ENCODE measurements at regions not wholly inside any gene's neighbourhood (a gene's known extent, or its start where the extent isn't known, plus 50 kb on each side); places are given as distances from the start of the nearest gene placed in this dataset.

DNA sequence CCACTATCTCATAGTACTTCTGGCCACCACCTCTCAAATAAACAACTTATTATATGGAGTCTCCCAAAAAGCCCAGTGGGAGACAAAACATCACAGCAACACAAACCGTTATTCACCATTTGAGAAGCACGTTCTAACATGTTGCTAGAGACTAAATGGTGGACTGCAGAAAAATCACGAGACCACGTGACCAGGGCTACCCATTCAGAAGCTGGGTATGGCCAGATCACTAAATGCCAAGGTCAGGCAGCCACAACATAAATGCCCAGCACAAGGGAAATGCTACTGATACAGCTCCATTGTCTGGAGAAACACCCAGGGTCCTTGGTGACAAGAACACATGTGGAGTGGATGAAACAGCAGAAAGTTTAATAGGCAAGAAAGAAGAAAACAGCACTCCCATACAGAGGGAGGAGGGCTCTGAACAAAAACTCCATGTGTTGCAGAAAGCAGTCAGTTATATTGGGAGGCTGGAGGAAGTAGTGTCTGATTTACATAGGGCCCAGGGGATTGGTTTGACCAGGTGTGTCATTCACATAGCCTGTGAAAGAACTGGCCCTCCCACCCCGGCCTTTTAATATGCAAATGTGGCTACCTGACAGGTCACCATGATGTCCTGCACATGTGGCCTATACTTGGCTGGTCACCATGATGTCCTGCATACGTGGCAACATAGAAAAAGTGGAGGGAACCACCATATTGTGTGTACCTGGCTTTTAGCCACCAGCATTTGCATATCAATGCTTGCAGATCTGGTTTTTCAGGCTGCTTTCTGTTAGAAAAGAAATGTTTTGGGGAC lies 97.2 kb downstream of the TRIM36 start:
- no peak for DNase-seq (ENCODE audit: low spot score)

DNA sequence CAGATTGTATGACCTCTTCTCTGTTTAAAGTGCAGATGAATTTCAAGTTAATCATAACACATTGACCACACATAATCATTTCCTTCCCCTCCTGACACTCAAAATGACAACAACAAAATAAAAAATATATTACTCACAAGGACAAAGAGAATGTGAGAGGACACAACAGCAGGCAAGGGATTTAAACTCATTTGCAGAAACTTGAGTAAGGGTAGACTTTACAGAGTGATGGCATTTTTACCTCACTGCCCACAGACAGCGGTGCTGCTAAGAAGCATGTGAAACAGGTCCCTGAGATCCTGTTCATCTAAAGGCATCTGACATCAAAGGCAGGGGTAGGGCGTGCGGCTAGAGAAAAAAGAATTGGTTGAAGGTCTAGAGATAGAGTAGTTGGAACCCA lies 99.0 kb downstream of the TRIM36 start:
- DNase-seq (ENCODE audit: low spot score): no peak

DNA sequence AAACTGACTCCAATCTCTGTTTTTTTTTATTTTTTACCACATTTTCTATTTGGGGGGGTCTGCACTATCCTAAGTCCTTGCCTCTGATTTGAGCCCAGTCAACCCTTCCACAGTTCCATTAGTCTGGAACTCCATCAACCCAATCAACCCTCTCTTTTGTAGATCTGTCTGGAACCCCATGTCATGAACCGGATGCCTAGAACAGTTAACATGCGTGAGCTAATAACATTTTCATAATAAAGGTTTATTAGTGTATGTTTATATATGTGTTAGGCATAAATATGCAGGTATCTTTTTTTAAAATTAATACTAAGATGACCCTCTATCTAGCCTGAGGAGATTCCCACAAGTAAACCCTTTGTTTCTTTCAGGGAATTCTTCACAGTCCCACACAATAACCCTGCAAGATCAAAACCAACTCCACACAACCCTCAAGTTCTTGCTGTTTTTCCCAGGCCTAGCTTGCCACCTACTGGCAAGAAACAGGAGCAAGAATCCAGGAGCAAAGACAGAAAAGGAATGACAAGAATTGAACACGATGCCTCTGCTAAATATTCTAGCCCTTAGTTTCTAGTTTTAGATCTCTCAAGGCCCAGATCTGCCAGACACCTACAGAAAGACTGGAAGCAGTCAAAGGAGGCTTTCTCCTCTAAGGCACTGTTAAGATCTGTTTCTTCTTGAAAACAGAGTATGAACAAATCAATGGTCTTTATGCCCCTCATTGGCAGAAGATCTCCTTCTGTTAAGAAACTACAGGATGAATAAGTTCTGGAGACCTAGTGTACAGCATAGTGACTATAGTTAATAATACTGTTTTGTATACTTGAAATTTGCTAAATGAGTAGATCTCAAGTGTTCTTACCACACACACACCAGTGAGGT lies 100.4 kb downstream of the TRIM36 start:
- peak; percentile 68 for DNase-seq (ENCODE audit: low spot score)

DNA sequence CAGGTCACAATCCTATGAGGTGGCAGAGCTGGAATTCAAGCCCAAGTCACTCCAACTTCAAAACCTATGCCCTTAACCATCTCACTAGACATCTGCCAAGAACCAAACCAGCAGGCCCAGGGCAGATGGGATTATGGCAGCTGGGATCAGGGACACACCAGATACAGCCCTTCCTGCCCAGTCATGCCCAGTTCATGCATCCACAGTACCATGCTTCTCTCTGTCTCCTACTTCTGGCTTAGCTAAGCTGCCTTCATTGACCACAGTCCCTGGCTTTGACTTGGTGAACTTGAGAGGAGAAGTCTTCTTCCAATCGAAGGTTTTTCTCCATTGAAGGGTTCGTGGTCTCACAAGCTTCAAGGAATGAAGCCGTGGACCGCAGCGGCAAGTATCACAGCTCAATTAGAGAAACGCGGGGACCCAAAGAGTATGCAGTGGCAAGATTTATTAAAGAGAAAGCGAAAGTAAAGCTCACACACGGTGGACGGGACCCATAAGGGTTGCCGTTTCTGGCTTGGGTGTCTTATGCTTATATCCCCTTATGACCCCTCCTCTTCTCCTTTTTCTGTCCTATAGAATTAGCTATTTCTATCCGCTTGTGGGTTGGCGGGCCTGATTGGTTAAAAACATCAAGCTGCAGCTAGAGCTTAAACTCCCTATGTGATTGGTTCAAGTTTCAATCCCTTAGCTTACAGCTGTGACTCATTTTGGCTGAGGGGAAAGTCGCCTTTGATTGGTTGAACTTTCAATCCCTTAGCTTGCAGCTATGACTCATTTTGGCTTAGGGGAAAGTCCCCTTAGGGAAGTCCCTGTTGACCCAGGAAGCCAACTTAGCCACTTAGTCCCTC lies 101.2 kb downstream of the TRIM36 start:
- DNase-seq (ENCODE audit: low spot score): no peak

DNA sequence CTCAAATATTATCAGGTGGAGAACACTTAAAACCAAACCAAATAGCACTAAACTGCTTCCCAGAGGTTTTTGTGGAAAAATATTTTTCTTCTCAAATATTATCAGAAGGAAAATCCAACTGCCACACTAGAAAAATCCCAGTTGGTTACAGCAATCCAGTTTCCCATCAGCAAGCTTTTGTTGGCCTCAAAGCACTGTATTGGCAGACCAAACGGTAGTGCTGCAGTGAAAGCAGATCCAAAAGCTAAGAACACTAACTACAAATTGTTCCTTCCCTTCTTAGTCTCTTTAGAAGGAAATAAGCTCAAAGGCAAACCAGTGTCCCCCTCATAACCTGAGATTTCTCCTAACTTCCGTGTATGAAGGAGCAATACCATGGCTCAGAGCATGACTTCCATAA lies 105.3 kb downstream of the TRIM36 start:
- no peak for DNase-seq (ENCODE audit: low spot score)

DNA sequence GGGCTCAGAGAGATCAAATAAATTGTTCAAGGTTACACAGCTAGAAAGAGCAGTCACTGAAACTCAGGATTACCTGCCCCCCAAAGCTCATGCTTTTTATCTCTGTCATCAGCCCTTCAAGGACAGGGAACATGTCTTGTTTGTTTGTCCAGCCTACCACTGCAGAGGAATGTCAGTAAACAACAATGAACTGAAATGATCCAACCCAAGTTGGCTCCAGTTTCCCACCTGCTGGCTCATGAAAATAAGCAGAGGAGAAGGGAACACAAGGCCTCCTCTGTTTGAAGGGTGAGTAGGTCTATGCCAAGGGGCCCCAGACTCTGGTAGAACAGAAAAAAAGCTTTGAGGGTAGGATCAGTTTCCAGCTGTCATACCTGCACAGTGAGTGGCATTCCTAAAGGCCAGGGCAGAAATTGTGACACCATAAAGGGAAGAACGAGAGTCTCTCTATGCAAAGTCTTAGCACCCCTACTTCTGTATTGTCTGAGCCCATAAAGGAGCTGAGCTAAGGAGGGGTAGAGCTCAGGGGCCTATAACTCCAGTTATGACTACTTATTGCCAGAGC lies 115.2 kb downstream of the TRIM36 start:
- no peak for DNase-seq (ENCODE audit: low spot score)

DNA sequence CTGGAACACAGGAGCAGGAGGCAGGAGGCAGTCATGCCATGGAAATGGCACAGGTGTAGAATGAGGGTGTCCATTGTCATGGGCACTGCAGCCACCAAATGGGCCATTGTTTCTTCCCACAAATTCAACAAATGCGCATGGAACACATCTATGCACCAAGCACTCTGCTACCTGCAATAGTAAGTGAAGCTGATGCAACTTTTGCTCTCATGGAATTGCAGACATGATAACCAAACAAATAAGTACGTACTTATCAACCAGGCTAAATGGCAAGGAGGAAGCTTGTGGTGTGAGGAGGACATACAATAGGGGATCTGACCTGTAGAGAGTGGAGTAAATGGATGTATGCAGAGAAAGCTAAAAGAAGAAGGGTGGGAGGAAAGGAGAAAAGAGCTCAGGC lies 116.8 kb downstream of the TRIM36 start:
- no peak for DNase-seq (ENCODE audit: low spot score)

DNA sequence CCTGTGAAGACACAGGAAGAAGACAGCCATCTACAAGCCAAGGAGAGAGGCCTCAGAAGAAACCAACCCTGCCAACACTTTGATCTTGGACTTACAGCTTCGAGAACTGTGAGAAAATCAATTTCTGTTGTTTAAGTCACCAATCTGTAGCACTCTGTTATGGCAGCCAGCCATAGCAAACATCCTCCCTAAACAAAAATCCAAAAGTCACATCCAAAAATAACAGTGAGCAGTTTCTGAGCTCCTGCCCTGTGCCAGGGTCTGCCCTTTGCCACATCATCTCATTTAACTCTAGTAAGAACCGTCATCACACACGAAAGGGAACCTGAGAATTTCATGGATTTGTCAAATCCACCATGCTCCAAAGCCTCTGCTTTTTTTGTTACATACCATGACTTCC lies 118.8 kb downstream of the TRIM36 start:
- DNase-seq (ENCODE audit: low spot score): no peak

DNA sequence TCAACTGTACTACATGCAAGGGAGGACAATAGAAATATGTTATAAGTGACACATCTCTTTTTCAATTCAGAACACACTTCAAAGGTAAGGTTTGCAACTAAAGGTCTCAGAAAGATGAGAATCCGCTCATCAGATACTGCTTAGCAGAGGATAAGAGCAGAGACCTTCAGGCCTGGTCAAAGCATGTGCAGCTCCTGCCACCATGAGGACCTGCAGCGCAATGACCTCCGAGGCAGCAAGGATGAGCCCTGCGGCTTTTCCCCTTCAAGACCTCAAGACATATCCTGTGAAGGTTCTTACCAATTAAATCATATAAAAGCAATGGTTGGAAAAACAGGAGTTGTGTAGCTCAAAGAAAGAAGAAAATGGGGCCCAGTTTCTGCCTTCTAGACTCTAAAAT lies 135.8 kb downstream of the TRIM36 start:
- peak; percentile 5 for DNase-seq (ENCODE audit: low spot score)

DNA sequence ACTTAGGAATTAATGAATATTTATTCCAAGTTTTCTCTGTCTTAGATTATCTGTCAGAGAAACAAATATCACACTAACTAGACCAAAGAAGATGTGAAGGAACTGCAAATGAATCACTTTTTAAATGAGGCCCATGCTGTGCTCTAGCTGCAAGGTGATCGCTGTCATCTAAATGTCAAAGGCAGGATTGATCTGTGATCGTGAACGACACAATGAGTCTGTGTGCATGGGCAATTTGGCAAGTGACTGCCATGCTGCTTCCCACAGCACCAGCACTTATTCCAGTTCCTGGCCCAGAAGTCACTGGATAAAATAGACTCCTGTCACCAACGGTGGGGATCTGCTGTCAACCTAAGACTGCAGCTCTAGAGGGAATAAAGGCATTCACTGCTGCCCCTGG lies 141.2 kb downstream of the TRIM36 start:
- no peak for DNase-seq (ENCODE audit: low spot score)

DNA sequence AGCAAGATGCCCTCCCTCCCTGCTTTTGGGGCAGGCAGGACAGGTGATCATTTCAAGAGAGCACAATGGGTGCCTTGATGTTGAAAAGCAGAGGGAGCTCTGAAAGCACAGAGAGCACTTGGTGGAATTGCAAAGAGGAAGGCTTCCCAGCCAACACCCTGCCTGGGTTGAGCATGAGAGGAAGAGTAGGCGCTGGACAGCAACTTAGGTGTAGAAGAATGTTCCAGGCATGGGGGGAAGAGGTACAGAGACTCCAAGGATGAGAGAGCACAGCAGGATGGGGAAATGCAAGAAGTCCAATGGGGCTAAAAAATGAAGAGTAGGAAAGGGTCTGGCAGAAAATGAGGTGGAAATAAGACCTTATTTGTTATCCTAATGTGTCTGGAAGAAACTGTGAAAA lies 144.8 kb downstream of the TRIM36 start:
- no peak for DNase-seq (ENCODE audit: low spot score)

DNA sequence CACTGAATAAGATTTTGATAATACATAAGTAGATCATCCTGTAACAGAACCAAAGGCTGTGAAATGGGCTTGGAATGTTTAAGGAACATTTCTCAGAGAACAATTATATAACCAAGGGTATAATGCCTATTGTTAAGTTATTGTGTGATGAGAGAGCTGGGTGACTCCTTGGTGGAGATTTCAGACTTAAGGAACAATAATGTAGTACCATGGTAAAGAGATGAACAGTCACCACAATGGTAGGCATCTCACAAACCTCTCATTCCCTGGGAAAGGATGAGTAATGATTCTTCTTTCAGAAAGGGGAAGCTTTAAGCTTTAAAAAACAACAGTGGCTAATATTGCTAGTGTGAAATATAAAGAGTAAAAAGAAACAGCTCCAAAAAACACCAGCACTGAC lies 147.4 kb downstream of the TRIM36 start:
- no peak for DNase-seq (ENCODE audit: low spot score)

DNA sequence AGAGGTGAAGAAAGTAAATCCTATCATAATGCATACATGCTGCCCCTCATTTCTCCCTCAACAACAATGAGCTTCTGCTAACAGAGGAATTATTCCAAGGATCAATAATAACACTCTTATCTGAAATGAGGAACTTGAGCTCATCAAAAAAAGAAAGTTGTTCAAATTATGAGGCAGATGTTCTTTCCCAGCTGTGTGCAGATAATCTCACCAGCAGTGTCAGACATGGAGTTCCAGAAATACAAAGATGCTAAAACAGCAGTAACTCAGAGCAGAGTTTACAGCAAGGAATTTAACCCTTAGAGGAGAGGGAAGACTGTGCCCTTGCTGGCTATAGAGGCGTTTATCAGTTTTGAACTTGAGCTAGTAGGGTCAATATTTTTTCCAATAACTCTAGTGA lies 153.1 kb downstream of the TRIM36 start:
- DNase-seq (ENCODE audit: low spot score): no peak

DNA sequence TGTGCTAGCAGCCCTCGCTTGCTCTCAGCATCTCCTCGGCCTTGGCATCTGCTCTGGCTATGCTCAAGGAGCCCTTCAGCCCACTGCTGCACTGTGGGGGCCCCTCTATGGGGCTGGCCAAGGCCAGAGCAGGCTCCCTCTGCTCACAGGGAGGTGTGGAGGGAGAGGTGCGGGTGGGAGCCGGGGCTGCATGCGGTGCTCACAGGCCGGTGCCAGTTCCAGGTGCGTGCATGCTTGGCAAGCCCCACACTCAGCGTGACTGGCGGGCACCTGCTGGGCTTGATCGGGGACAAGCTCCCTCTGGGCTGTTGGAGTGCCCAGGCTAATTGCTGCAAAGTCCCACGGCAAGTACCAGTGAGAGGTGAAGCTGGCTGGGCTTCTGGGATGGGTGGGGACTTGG lies 170.5 kb downstream of the TRIM36 start:
- DNase-seq (ENCODE audit: low spot score): no peak

DNA sequence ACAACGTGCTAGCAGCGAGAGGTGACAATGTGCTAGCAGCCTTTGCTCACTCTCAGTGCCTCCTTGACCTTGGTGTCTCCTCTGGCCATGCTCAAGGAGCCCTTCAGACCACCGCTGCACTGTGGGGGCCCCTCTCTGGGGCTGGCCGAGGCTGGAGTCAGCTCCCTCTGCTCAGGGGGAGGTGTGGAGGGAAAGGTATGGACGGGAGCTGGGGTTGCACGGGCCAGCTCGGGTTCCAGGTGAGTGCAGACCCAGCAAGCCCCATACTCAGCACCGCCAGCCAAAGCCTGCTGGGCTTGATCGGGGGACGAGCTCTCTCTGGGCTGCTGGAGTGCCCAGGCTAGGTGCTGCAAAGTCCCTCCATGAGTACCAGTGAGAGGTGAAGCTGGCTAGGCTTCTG lies 180.2 kb downstream of the TRIM36 start:
- DNase-seq (ENCODE audit: low spot score): no peak

DNA sequence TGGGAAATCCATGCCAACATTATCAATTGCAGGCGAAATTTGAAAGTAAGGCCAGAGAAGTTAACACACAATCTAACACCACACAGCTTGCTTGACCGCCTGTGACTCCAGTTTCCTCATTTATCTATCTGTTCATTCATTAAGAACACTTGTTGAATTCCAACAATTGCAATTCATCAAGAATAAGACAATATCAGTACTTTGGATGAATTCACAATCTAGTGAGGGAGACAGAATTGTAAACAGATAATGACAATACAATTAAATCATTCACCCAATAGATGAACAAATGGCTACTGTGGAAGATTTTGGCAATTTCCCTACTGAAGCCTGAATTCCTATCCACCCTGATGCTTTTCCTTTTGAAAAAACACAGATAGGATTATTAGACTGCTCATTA lies 181.6 kb downstream of the TRIM36 start:
- no peak for DNase-seq (ENCODE audit: low spot score)

DNA sequence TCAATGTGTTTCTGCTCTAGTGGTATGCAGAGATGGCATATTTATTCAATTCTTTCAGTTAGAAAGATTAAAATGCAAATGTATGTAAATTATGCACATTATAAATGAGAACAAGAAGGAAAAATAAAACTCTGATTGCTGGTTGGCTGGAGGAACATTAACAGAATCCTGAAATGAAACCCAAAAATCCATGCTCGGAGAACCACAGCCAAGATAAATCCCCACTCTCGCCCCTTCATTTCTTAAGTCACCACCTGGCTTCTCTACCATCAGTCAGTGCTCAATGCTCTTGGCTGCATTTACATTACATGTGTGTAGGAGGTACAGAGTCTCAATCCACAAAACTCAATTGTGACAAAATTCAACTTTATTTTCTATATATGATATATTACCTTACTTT lies 184.9 kb downstream of the TRIM36 start:
- no peak for DNase-seq (ENCODE audit: low spot score)

DNA sequence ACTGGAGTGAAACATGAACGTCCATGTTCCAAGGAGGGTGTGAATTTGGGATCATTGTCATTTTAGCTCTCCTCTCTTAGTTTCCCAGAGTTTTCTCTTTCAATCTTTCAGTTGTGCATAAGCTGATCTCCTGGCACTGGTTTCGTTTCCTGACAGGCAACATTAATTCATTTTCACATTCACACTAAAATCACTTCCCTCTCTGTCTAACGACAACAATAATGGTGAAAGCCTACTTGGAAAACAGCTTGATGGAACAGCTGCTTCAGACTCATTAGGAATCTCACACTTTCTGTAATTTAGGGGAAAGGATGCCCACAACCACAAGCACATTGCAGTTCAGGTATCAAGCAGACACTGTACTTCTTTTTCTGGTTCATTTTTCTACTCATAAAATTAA lies 188.6 kb downstream of the TRIM36 start:
- DNase-seq (ENCODE audit: low spot score): no peak

DNA sequence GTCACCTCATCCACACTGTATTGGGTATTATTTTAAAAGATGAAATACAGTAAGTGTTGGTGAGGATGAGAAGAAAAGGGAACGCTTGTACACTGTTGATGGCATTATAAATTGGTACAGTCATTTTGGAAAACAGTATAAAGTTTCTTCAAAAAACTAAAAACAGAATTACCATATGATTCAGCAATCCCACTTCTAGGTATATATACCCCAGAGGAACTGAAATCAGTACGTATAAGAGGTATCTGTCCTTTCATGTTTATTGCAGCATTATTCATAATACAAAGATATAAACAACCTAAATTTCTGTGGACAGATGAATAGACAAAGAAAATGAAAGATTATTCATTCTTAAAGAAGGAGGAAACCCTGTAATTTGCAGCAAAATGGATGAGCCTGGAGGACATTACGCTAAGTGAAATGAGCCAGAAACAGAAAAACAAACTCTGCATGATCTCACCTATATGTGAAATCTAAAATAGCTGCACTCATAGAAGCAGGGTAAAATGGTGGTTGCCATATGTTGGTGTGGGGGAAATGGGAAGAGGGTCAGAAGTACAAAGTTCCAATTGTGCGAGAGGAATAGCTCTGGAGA lies 191.6 kb downstream of the TRIM36 start:
- DNase-seq (ENCODE audit: low spot score): no peak

DNA sequence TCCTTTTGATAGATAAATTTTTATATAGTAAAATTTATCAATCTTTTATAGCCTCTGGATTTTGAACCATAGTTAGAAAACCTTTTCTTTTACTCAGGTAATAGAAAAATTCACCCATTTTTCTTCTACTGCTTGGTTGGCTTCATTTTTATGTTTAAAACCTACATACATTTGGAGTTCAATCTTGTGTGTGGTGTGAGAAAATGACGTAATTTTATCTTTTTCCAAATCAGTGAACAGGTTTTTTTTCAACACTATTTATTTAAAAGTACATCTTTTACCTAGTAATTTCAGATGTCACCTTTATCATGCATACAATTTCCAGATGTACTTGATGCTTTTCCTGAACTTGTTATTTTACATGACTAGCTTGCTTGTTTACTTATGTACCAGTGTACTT lies 200.2 kb downstream of the TRIM36 start:
- DNase-seq (ENCODE audit: low spot score): no peak

DNA sequence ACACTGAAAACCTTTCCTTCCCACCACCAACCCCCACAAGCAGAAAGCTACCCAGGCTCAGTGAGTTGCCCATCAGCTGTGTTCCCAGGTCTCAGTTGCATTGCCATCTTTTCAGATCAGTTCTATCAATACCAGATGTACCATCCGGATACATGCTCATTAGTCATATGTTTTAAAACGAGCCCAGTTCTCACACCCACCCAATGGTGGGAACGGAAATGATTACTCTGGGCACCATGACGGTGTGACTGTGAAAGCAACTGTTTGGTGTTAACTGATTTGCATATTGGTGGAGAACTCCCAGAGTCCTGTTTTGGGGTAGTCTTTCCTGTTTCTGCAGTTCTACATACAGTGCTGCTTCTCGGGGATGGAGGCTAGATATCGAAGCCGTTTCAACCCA lies 212.3 kb downstream of the TRIM36 start:
- no peak for DNase-seq (ENCODE audit: low spot score)

DNA sequence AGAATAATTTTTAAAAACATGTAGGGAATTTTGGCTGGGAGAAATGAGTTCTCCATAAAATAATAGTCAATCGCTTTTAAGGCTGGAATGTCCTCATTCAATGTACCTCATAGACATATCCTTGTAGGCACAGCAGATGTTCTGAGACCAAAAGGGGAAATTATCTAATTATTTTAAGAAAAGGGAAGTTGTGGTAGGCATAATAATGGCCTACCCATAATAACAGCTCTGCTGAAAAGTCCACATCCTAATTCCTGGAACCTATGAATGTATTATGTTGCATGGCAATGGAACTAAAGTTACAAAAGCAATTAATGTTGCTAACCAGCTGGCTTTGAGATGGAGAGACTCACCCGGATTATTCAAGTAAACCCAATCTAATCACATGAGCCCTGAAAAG lies 216.1 kb downstream of the TRIM36 start:
- no peak for DNase-seq (ENCODE audit: low spot score)

Measured in cerebellar cortex (tissue), 1 donor.